Uterus (tissue), 2 donors: ENCODE measurements at regions not wholly inside any gene's neighbourhood (a gene's known extent, or its start where the extent isn't known, plus 50 kb on each side); places are given as distances from the start of the nearest gene placed in this dataset.

ENCODE experiments used
- CTCF ChIP-seq, 4 experiments: fragments of 200-600 bp in 2 of 4; fragments of 450-650 bp in 2 of 4; sonication (generic) in 2 of 4; IDR thresholded peaks; one replicate each; pipeline ENCODE4 v1.5.1; 2016 to 2019; ENCODE audit warnings: antibody characterized with exemption in 4 of 4, mild to moderate bottlenecking in 2 of 4, moderate library complexity in 1 of 4
- POLR2A ChIP-seq, 2 donors: fragments of 450-650 bp; IDR thresholded peaks; one replicate each; pipeline ENCODE4 v1.6.1; 2016; ENCODE audit warnings: antibody characterized with exemption in 2 of 2, mild to moderate bottlenecking in 1 of 2, moderate library complexity in 1 of 2

GRCh38 chr1:221283532-221283931 lies 404.3 kb downstream of the HLX start:
- no peak for TF ChIP-seq POLR2A (IDR thresholded peaks at IDR 0.05)
- no peak for TF ChIP-seq CTCF (IDR thresholded peaks at IDR 0.05)
